ENCODE measurements at regions not wholly inside any gene's neighbourhood (a gene's known extent, or its start where the extent isn't known, plus 50 kb on each side); places are given as distances from the start of the nearest gene placed in this dataset.

GRCh38 chr1:13878021-13878420 is 178.0 kb downstream of the PRDM2 start:
- ChIA-PET CTCF (no interaction called here), POLR2A (no interaction called here)
- Mint-ChIP-seq H3K36me3 (ENCODE audit: insufficient read depth, unreplicated experiment) (no peaks in the 10 kb centered on the region), H3K27ac (ENCODE audit: low read depth, unreplicated experiment) (no peak overlapping the region), H3K4me1 (ENCODE audit: insufficient read depth, unreplicated experiment) (peaks cover 13% of the 10 kb centered on the region), H3K4me3 (ENCODE audit: unreplicated experiment) (no peak overlapping the region), H3K9me3 (ENCODE audit: unreplicated experiment) (no peaks in the 10 kb centered on the region), H3K27me3 (ENCODE audit: insufficient read depth, unreplicated experiment) (no peaks in the 10 kb centered on the region)
- intact Hi-C loops (cut with micrococcal nuclease) = no loop called here
- no peak for DNase-seq (ENCODE audit: unreplicated experiment)
- no TSS peak for BruUV-seq (replicated peaks)
- no peak for TF ChIP-seq CTCF (IDR thresholded peaks at IDR 0.05; ENCODE audit: unreplicated experiment)

- no peak for TF ChIP-seq CTCF (IDR thresholded peaks at IDR 0.05; ENCODE audit: unreplicated experiment)
- no peak overlapping the region for H3K4me3 Mint-ChIP-seq (ENCODE audit: unreplicated experiment)
- peaks cover 13% of the 10 kb centered on the region for H3K4me1 Mint-ChIP-seq (ENCODE audit: insufficient read depth, unreplicated experiment)
- no peak overlapping the region for H3K27ac Mint-ChIP-seq (ENCODE audit: low read depth, unreplicated experiment)
- POLR2A ChIA-PET = no interaction called here
- no peaks in the 10 kb centered on the region for H3K27me3 Mint-ChIP-seq (ENCODE audit: insufficient read depth, unreplicated experiment)
- no TSS peak for BruUV-seq (replicated peaks)
- no peaks in the 10 kb centered on the region for H3K36me3 Mint-ChIP-seq (ENCODE audit: insufficient read depth, unreplicated experiment)
- intact Hi-C loops (cut with micrococcal nuclease) = no loop called here
- no peaks in the 10 kb centered on the region for H3K9me3 Mint-ChIP-seq (ENCODE audit: unreplicated experiment)
- CTCF ChIA-PET = interaction anchor here (0.6 kb wide), 1 partner anchor 84 kb away, joined by 3 read pairs; no protein-coding TSS in a partner anchor
- DNase-seq (ENCODE audit: unreplicated experiment) = no peak
These were observed 178.5 kb downstream of the PRDM2 start for GRCh38 chr1:13878451-13878850.

GRCh38 chr1:13881385-13882088 is 181.5 kb downstream of the PRDM2 start:
- BruUV-seq (replicated peaks) = no TSS peak
- no peaks in the 10 kb centered on the region for H3K27me3 Mint-ChIP-seq (ENCODE audit: insufficient read depth, unreplicated experiment)
- POLR2A ChIA-PET = interaction anchor here (0.6 to 1.1 kb wide), 2 partner anchors 13 to 86 kb away, joined by 3 read pairs; no protein-coding TSS in a partner anchor

More at GRCh38 chr1:13881385-13882088, 181.5 kb downstream of the PRDM2 start:
- Mint-ChIP-seq H3K36me3 (ENCODE audit: insufficient read depth, unreplicated experiment) (no peaks in the 10 kb centered on the region), H3K4me1 (ENCODE audit: insufficient read depth, unreplicated experiment) (peaks cover 13% of the 10 kb centered on the region), H3K4me3 (ENCODE audit: unreplicated experiment) (no peak overlapping the region), H3K9me3 (ENCODE audit: unreplicated experiment) (no peaks in the 10 kb centered on the region), H3K27ac (ENCODE audit: low read depth, unreplicated experiment) (peak overlapping the region; percentile 17)
- intact Hi-C loops (cut with micrococcal nuclease) = loop anchor here (2.0 kb wide), 1 partner anchor 19 kb away; no protein-coding TSS in a partner anchor
- peak; percentile 38 for DNase-seq (ENCODE audit: unreplicated experiment)
- no peak for TF ChIP-seq CTCF (IDR thresholded peaks at IDR 0.05; ENCODE audit: unreplicated experiment)
- CTCF ChIA-PET = no interaction called here

Measured in MCF 10A (cell line).